OCI-LY1 (cell line): ENCODE measurements at regions not wholly inside any gene's neighbourhood (a gene's known extent, or its start where the extent isn't known, plus 50 kb on each side); places are given as distances from the start of the nearest gene placed in this dataset.

Source experiments
- CTCF ChIP-seq: fragments of 200-600 bp; sonication (generic), shearing (Covaris generic); IDR thresholded peaks from 2 replicates; pipeline ENCODE4 v1.5.1; 2017; ENCODE audit warnings: mild to moderate bottlenecking, antibody characterized with exemption, low read length, moderate library complexity, mixed read lengths
- EZH2 ChIP-seq: fragments of 200-600 bp; sonication (generic), shearing (Covaris generic); IDR thresholded peaks from 2 replicates; pipeline ENCODE4 v1.8.0; 2017; ENCODE audit warnings: borderline replicate concordance, mixed run types, mild to moderate bottlenecking, antibody characterized with exemption, low read length, moderate library complexity, mixed read lengths

GRCh38 chr2:173511942-173512341, 157.3 kb downstream of the CDCA7 start:
- TF ChIP-seq CTCF = no peak
- no peak for TF ChIP-seq EZH2
